Transverse colon (tissue), 4 donors: ENCODE measurements at regions not wholly inside any gene's neighbourhood (a gene's known extent, or its start where the extent isn't known, plus 50 kb on each side); places are given as distances from the start of the nearest gene placed in this dataset.

Source experiments
- CTCF ChIP-seq, 5 experiments: fragments of 200-600 bp in 3 of 5; fragments of 450-650 bp in 2 of 5; sonication (generic) in 3 of 5; IDR thresholded peaks; 1 replicate in 2 of 5; 2 replicates in 3 of 5; pipeline ENCODE4 v1.5.1; 2016 to 2017; ENCODE audit warnings: antibody characterized with exemption in 5 of 5, inconsistent platforms in 3 of 5, mild to moderate bottlenecking in 2 of 5, moderate library complexity in 1 of 5
- EP300 ChIP-seq: sonication (generic); formaldehyde crosslinking; IDR thresholded peaks from one replicate; pipeline ENCODE4 v1.6.1; 2017; ENCODE audit warnings: antibody characterized with exemption, low read depth
- POLR2A ChIP-seq: fragments of 450-650 bp; IDR thresholded peaks from one replicate; pipeline ENCODE4 v1.6.1; 2016; ENCODE audit warnings: antibody characterized with exemption, mild to moderate bottlenecking, moderate library complexity
- POLR2AphosphoS5 ChIP-seq, 3 donors: sonication (generic); formaldehyde crosslinking; IDR thresholded peaks; one replicate each; pipeline ENCODE4 v1.6.1; 2016; ENCODE audit warnings: antibody characterized with exemption in 3 of 3

- TF ChIP-seq CTCF (IDR thresholded peaks at IDR 0.05) (no peak), POLR2AphosphoS5 (IDR thresholded peaks at IDR 0.05) (no peak), POLR2A (no peak), EP300 (no peak)
Observed at GRCh38 chr2:217643789-217644301, 358.9 kb downstream of the TNS1 start.
